Left ventricle myocardium inferior (tissue), 1 donor: ENCODE measurements at regions not wholly inside any gene's neighbourhood (a gene's known extent, or its start where the extent isn't known, plus 50 kb on each side); places are given as distances from the start of the nearest gene placed in this dataset.

Experiments
- DNase-seq: peaks from one replicate; pipeline ENCODE4 v3.0.0-alpha.2; 2020
- H3K27ac ChIP-seq: fragments of 200-600 bp; replicated peaks from 2 replicates; pipeline ENCODE4 v1.8.0; 2021
- H3K27me3 ChIP-seq: fragments of 200-600 bp; 2 replicates; pipeline ENCODE4 v1.8.0; 2021; ENCODE audit warnings: low read depth
- H3K36me3 ChIP-seq: fragments of 200-600 bp; 2 replicates; pipeline ENCODE4 v1.8.0; 2021
- H3K4me1 ChIP-seq: fragments of 200-600 bp; 2 replicates; pipeline ENCODE4 v1.8.0; 2021
- H3K4me3 ChIP-seq: fragments of 200-600 bp; 2 replicates; pipeline ENCODE4 v1.8.0; 2021; ENCODE audit warnings: mild to moderate bottlenecking, moderate library complexity
- H3K9me3 ChIP-seq: fragments of 200-600 bp; replicated peaks from 2 replicates; pipeline ENCODE4 v1.8.0; 2021
- CTCF ChIP-seq: fragments of 200-600 bp; IDR thresholded peaks from 2 replicates; pipeline ENCODE4 v1.8.0; 2021; ENCODE audit warnings: antibody characterized with exemption, mild to moderate bottlenecking, borderline replicate concordance
- intact Hi-C: fragments of 100-400 bp; cut with micrococcal nuclease; formaldehyde crosslinking; loops from one replicate; pipeline ENCODE4 v1.11.0; 2022
- donor health status: DM: no; HTN: yes; CAD: no; lungs with severe emphysema.

GRCh38 chr1:29415861-29416260 lies 179.5 kb downstream of the PTPRU start:
- intact Hi-C loops, result no loop called here
- Histone ChIP-seq H3K27me3 (peaks cover 65% of the 10 kb centered on the region), H3K4me3 (no peak overlapping the region), H3K27ac (no peak overlapping the region), H3K36me3 (no peaks in the 10 kb centered on the region), H3K4me1 (peaks cover 6% of the 10 kb centered on the region), H3K9me3 (peaks cover 12% of the 10 kb centered on the region)
- DNase-seq, result no peak
- TF ChIP-seq CTCF, result no peak

GRCh38 chr1:29415156-29415830 lies 179.0 kb downstream of the PTPRU start:
- Histone ChIP-seq H3K27ac (no peak overlapping the region), H3K4me3 (no peak overlapping the region), H3K9me3 (peaks cover 6% of the 10 kb centered on the region), H3K4me1 (peaks cover 6% of the 10 kb centered on the region), H3K36me3 (no peaks in the 10 kb centered on the region), H3K27me3 (peaks cover 71% of the 10 kb centered on the region)
- intact Hi-C loops, result no loop called here
- DNase-seq, result no peak
- no peak for TF ChIP-seq CTCF

GRCh38 chr1:29414086-29414485 lies 177.8 kb downstream of the PTPRU start:
- intact Hi-C loops, result no loop called here
- H3K27ac ChIP-seq, result no peak overlapping the region
- H3K4me3 ChIP-seq, result no peak overlapping the region
- H3K4me1 ChIP-seq, result peaks cover 6% of the 10 kb centered on the region
- no peaks in the 10 kb centered on the region for H3K9me3 ChIP-seq
- H3K36me3 ChIP-seq, result no peaks in the 10 kb centered on the region
- peaks cover 83% of the 10 kb centered on the region for H3K27me3 ChIP-seq
- DNase-seq, result no peak
- TF ChIP-seq CTCF, result no peak

GRCh38 chr1:29413661-29414060 lies 177.3 kb downstream of the PTPRU start:
- Histone ChIP-seq H3K27ac (no peak overlapping the region), H3K4me3 (no peak overlapping the region), H3K9me3 (no peaks in the 10 kb centered on the region), H3K4me1 (peaks cover 6% of the 10 kb centered on the region), H3K27me3 (peaks cover 87% of the 10 kb centered on the region), H3K36me3 (no peaks in the 10 kb centered on the region)
- DNase-seq, result no peak
- intact Hi-C loops, result no loop called here
- no peak for TF ChIP-seq CTCF

GRCh38 chr1:29412591-29412990 lies 176.3 kb downstream of the PTPRU start:
- Histone ChIP-seq H3K4me3 (no peak overlapping the region), H3K27ac (no peak overlapping the region), H3K4me1 (peaks cover 6% of the 10 kb centered on the region), H3K9me3 (no peaks in the 10 kb centered on the region), H3K36me3 (no peaks in the 10 kb centered on the region), H3K27me3 (peaks cover 92% of the 10 kb centered on the region)
- no peak for DNase-seq
- intact Hi-C loops, result no loop called here
- TF ChIP-seq CTCF, result no peak
